Upper lobe of left lung (tissue), 4 donors: ENCODE measurements at regions not wholly inside any gene's neighbourhood (a gene's known extent, or its start where the extent isn't known, plus 50 kb on each side); places are given as distances from the start of the nearest gene placed in this dataset.

Experiments
- EP300 ChIP-seq, 4 donors: sonication (generic); formaldehyde crosslinking; IDR thresholded peaks; one replicate each; pipeline ENCODE4 v1.5.1; 2017; ENCODE audit warnings: antibody characterized with exemption in 4 of 4, control low read depth in 2 of 4
- POLR2A ChIP-seq, 4 donors: fragments of 450-650 bp; IDR thresholded peaks; one replicate each; pipeline ENCODE4 v1.5.1; 2016 to 2017; ENCODE audit warnings: antibody characterized with exemption in 4 of 4, mild to moderate bottlenecking in 2 of 4
- POLR2AphosphoS5 ChIP-seq, 2 donors: sonication (generic); formaldehyde crosslinking; IDR thresholded peaks; one replicate each; pipeline ENCODE4 v1.5.1; 2017; ENCODE audit warnings: antibody characterized with exemption in 2 of 2
- TF ChIP-seq, protein P1 (sequence below), 6 experiments: fragments of 450-650 bp in 4 of 6; fragments of 200-600 bp in 2 of 6; sonication (generic) in 2 of 6; IDR thresholded peaks; one replicate each; pipeline ENCODE4 v1.5.1; 2016 to 2019; ENCODE audit warnings: antibody characterized with exemption in 6 of 6

DNA sequence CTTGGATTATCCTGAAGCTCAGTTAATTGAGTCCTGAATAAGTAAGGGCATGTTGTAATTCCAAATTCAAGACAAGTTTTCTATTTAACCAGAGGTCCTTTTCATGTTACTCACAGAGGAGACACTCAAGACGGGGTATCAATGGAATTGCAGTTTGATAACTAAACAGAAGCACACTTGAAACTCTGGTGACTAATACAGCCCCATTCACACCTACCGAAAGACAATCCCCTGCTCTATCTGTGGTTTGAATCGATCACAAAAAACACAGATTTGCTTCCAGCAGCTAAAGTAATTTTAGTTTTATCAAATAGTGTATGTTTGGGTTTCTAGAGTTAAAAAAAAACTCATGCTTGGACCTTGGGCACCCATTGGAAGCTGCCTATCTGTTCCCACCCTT is 60.4 kb downstream of the TEX35 start:
- TF ChIP-seq, protein P1, sequence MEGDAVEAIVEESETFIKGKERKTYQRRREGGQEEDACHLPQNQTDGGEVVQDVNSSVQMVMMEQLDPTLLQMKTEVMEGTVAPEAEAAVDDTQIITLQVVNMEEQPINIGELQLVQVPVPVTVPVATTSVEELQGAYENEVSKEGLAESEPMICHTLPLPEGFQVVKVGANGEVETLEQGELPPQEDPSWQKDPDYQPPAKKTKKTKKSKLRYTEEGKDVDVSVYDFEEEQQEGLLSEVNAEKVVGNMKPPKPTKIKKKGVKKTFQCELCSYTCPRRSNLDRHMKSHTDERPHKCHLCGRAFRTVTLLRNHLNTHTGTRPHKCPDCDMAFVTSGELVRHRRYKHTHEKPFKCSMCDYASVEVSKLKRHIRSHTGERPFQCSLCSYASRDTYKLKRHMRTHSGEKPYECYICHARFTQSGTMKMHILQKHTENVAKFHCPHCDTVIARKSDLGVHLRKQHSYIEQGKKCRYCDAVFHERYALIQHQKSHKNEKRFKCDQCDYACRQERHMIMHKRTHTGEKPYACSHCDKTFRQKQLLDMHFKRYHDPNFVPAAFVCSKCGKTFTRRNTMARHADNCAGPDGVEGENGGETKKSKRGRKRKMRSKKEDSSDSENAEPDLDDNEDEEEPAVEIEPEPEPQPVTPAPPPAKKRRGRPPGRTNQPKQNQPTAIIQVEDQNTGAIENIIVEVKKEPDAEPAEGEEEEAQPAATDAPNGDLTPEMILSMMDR (IDR thresholded peaks at IDR 0.05), result no peak
- TF ChIP-seq POLR2AphosphoS5 (IDR thresholded peaks at IDR 0.05) (no peak), POLR2A (IDR thresholded peaks at IDR 0.05) (no peak), EP300 (IDR thresholded peaks at IDR 0.05) (no peak)
